GM12891 (cell line): ENCODE measurements at regions not wholly inside any gene's neighbourhood (a gene's known extent, or its start where the extent isn't known, plus 50 kb on each side); places are given as distances from the start of the nearest gene placed in this dataset.
"Not testable (repeated sequence)": the region's sequence is repeated elsewhere in the genome, so short reads cannot be mapped to it uniquely, and the experiment has no call there.

Experiments
- POLR2A ChIP-seq: IDR thresholded peaks from 2 replicates; pipeline ENCODE4 v1.6.1; 2011; ENCODE audit warnings: low read depth, low read length, control low read depth
- POLR2AphosphoS5 ChIP-seq: IDR thresholded peaks from 2 replicates; pipeline ENCODE4 v1.6.1; 2011; ENCODE audit warnings: low read depth, low read length, control low read depth
- POU2F2 ChIP-seq: IDR thresholded peaks from 2 replicates; pipeline ENCODE4 v1.6.1; 2011; ENCODE audit warnings: low read depth, mild to moderate bottlenecking, control low read depth, low read length, moderate library complexity
- SPI1 ChIP-seq: IDR thresholded peaks from 2 replicates; pipeline ENCODE4 v1.6.1; 2011; ENCODE audit warnings: low read depth, low read length, control low read depth
- TAF1 ChIP-seq: IDR thresholded peaks from 2 replicates; pipeline ENCODE4 v1.6.1; 2011; ENCODE audit warnings: low read depth, low read length, control low read depth

DNA sequence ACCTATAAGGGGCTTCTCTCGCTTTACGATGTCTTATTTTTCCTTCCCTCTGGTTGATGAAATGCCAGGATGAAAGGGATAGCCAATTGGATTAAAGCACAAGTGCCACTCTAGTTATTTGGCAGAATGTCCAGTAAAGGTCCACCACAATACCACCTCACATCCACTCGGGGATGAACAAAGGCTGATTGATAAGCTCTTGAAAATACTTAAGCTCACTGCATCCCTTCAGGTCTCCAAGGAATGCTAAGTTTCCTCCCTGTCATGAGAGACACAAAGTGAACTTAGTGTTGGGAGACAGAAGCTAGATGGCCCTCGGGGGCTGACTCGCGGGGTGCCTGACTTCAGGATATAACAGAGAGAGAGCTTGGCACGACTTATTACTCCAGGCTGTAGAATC is 185.9 kb upstream of the ZNF644 start:
- TF ChIP-seq POLR2A, TAF1, POLR2AphosphoS5, POU2F2, SPI1: not testable (repeated sequence)
